NCI-H187 (cell line): ENCODE measurements at regions not wholly inside any gene's neighbourhood (a gene's known extent, or its start where the extent isn't known, plus 50 kb on each side); places are given as distances from the start of the nearest gene placed in this dataset.
A peak's percentile ranks its signal among the peaks of the same experiment; 100 is the strongest.
"Not testable (repeated sequence)": the region's sequence is repeated elsewhere in the genome, so short reads cannot be mapped to it uniquely, and the experiment has no call there.

Experiments
- DNase-seq, 2 experiments: peaks; one replicate each; lab custom pipeline; 2025; lab: John Stamatoyannopoulos, UW

GRCh38 chr9:22992780-22993179, 546.2 kb downstream of the DMRTA1 start:
- no peak for DNase-seq

- DNase-seq: no peak
Observed at GRCh38 chr9:22997923-22998322, 551.3 kb downstream of the DMRTA1 start.

GRCh38 chr9:23005156-23005555, 558.5 kb downstream of the DMRTA1 start:
- DNase-seq: peak in 1 of 2 experiments; percentile 4

- DNase-seq: no peak
Observed at GRCh38 chr9:23006127-23006526, 559.5 kb downstream of the DMRTA1 start.

GRCh38 chr9:23011669-23012068, 565.0 kb downstream of the DMRTA1 start:
- DNase-seq: no peak

GRCh38 chr9:23015557-23015956, 568.9 kb downstream of the DMRTA1 start:
- DNase-seq: no peak

- DNase-seq: no peak
Observed at GRCh38 chr9:23036416-23036815, 589.8 kb downstream of the DMRTA1 start.

- DNase-seq: no peak
Observed at GRCh38 chr9:23039402-23039801, 592.8 kb downstream of the DMRTA1 start.

GRCh38 chr9:23041466-23041865, 594.8 kb downstream of the DMRTA1 start:
- no peak for DNase-seq

GRCh38 chr9:23044549-23044948, 597.9 kb downstream of the DMRTA1 start:
- DNase-seq: no peak

- DNase-seq: not testable (repeated sequence)
Observed at GRCh38 chr9:23046026-23046425, 599.4 kb downstream of the DMRTA1 start.

GRCh38 chr9:23050548-23050947, 603.9 kb downstream of the DMRTA1 start:
- DNase-seq: no peak

GRCh38 chr9:23073136-23073535, 626.5 kb downstream of the DMRTA1 start:
- DNase-seq: no peak

- DNase-seq: no peak
Observed at GRCh38 chr9:23079798-23080197, 633.2 kb downstream of the DMRTA1 start.

- no peak for DNase-seq
Observed at GRCh38 chr9:23081377-23081776, 634.8 kb downstream of the DMRTA1 start.

- no peak for DNase-seq
Observed at GRCh38 chr9:23088932-23089364, 642.3 kb downstream of the DMRTA1 start.

GRCh38 chr9:23117616-23118015, 671.0 kb downstream of the DMRTA1 start:
- DNase-seq: no peak

- DNase-seq: no peak
Observed at GRCh38 chr9:23120630-23121029, 674.0 kb downstream of the DMRTA1 start.

- DNase-seq: peak; percentile 1 to 18
Observed at GRCh38 chr9:23123048-23123632, 676.5 kb downstream of the DMRTA1 start.

GRCh38 chr9:23145467-23145866, 680.6 kb downstream of the ELAVL2 start:
- no peak for DNase-seq

- DNase-seq: no peak
Observed at GRCh38 chr9:23153058-23153457, 673.0 kb downstream of the ELAVL2 start.

- no peak for DNase-seq
Observed at GRCh38 chr9:23160491-23160890, 665.5 kb downstream of the ELAVL2 start.

- no peak for DNase-seq
Observed at GRCh38 chr9:23160952-23161469, 665.0 kb downstream of the ELAVL2 start.

- DNase-seq: no peak
Observed at GRCh38 chr9:23162789-23163188, 663.3 kb downstream of the ELAVL2 start.
